NB4 (cell line): ENCODE measurements at regions not wholly inside any gene's neighbourhood (a gene's known extent, or its start where the extent isn't known, plus 50 kb on each side); places are given as distances from the start of the nearest gene placed in this dataset.
"Not testable (repeated sequence)": the region's sequence is repeated elsewhere in the genome, so short reads cannot be mapped to it uniquely, and the experiment has no call there.

Experiments used
- DNase-seq: peaks from one replicate; pipeline ENCODE4 v3.0.0; 2010; ENCODE audit warnings: low read depth
- H3K4me3 ChIP-seq: one replicate; pipeline ENCODE4 v1.5.1; 2011; ENCODE audit warnings: mild to moderate bottlenecking, low read depth, low read length, moderate library complexity
- MYC ChIP-seq: IDR thresholded peaks from 2 replicates; pipeline ENCODE4 v1.6.1; 2011; ENCODE audit warnings: low read depth, low read length
- POLR2A ChIP-seq: IDR thresholded peaks from 2 replicates; pipeline ENCODE4 v1.6.1; 2011; ENCODE audit warnings: mild to moderate bottlenecking; ENCODE audit not compliant: insufficient read length; ENCODE audit errors: extremely low read depth
- TF ChIP-seq, protein P1 (sequence below): IDR thresholded peaks from 2 replicates; pipeline ENCODE4 v1.6.1; 2011; ENCODE audit warnings: low read depth, low read length
- TF ChIP-seq, protein P2 (sequence below): IDR thresholded peaks from one replicate; pipeline ENCODE4 v1.5.1; 2012; ENCODE audit warnings: low read depth, low read length

DNA sequence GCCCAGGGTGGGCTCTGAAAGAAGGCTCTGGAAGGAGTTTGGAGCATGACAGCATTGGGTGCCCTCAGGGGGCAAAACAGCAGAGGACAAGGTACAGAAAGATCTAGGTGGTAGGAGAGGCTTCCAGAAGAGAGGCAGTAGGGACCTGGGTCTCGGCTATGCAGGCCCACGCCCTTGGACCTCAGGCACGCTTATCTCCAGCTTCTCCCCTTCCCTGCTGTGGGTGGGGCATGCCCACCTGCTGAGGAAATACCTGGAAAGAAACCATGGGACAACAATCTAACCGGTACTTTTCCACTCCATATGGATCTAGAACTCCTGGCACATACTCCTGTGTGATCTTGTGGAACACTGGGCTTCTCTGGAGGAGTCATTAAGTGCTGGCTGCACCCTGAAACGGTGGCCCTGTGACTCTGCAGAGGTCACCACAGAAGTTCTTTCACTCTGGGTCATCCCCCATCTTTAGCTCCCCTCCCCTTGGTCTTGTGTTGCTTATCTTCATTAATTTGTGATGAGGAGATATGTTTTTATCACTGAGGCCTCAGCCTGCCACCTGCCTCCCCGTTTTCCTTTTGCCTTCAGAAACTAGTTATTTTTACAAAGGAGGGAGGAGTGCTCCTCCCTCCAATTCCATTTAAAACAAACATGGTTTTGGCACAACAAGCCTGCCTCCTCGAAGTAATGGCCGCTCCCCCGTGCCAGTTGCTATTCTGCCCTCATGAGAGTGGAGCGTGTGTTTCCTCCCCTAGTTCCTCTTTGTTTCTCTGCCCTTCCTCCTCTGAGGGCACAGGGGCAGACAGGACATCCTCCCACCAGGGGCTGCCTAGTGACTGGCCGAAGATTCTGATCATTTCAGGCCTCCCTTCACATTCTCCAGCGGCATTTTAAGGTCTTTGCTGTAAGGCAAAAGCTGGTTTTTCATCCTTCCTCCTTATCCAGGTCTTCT, 78.0 kb upstream of the ATP5PO start:
- peak; percentile 79 for DNase-seq
- TF ChIP-seq, protein P1, sequence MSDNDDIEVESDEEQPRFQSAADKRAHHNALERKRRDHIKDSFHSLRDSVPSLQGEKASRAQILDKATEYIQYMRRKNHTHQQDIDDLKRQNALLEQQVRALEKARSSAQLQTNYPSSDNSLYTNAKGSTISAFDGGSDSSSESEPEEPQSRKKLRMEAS: peak; percentile 52; the same call in 1 of the 2 replicates
- TF ChIP-seq, protein P2, sequence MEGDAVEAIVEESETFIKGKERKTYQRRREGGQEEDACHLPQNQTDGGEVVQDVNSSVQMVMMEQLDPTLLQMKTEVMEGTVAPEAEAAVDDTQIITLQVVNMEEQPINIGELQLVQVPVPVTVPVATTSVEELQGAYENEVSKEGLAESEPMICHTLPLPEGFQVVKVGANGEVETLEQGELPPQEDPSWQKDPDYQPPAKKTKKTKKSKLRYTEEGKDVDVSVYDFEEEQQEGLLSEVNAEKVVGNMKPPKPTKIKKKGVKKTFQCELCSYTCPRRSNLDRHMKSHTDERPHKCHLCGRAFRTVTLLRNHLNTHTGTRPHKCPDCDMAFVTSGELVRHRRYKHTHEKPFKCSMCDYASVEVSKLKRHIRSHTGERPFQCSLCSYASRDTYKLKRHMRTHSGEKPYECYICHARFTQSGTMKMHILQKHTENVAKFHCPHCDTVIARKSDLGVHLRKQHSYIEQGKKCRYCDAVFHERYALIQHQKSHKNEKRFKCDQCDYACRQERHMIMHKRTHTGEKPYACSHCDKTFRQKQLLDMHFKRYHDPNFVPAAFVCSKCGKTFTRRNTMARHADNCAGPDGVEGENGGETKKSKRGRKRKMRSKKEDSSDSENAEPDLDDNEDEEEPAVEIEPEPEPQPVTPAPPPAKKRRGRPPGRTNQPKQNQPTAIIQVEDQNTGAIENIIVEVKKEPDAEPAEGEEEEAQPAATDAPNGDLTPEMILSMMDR: no peak
- H3K4me3 ChIP-seq: no peak overlapping the region

DNA sequence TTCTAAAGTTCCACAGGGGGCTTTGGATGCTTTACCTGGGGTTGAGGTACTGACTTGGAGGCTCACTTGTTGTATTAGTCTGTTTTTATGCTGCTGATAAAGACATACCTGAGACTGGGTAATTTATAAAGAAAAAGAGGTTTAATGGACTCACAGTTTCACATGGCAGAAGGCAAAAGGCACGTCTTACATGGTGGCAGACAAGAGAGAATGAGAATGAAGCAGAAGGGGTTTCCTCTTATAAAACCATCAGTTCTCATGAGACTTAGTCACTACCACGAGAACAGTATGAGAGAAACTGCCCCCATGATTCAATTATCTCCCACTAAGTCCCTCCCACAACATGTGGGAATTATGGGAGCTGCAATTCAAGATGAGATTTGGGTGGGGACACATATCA, 76.8 kb upstream of the ATP5PO start:
- not testable (repeated sequence) for H3K4me3 ChIP-seq, DNase-seq

DNA sequence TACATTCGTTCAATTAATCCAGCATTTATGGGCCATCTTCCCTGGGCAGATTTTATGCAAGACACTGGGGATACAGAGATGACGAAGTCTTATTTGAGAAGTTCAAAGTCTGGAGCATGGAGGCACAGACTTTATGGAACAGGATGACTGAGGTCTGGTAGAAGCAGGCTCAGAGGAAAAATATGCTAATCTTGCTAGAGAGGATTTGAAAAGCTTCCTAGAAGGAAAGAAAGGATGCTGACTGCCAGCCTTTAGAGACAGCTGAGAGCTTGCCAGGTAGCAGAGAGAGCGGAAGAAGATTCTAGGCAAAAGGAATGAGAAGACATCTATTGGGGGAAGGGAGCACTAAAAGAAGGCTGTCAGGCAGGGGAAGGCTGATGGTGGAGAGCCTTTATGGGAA, 75.5 kb upstream of the ATP5PO start:
- no peak for DNase-seq
- TF ChIP-seq, protein P2: no peak
- TF ChIP-seq POLR2A: no peak
- TF ChIP-seq, protein P1: no peak
- TF ChIP-seq MYC: no peak
- H3K4me3 ChIP-seq: no peak overlapping the region

DNA sequence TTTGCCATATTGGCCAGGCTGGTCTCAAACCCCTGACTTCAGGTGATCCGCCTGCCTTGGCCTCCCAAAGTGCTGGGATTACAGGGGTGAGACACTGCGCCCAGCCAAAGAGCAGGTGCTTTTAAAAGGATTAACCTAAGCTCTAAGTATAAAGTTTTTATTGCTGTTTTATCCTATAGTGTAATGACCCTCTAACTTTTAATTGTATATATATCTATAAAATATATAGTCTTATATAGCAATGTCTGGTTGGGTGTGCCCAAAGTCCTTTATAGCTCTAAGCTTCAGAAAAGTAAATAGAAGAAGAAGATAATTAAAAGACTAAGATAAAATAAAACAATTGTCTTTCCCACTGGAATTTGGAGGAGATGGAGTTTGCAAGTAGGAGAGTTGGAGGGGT, 73.8 kb upstream of the ATP5PO start:
- TF ChIP-seq, protein P2: no peak
- TF ChIP-seq, protein P1: no peak
- TF ChIP-seq POLR2A: no peak
- no peak for TF ChIP-seq MYC

DNA sequence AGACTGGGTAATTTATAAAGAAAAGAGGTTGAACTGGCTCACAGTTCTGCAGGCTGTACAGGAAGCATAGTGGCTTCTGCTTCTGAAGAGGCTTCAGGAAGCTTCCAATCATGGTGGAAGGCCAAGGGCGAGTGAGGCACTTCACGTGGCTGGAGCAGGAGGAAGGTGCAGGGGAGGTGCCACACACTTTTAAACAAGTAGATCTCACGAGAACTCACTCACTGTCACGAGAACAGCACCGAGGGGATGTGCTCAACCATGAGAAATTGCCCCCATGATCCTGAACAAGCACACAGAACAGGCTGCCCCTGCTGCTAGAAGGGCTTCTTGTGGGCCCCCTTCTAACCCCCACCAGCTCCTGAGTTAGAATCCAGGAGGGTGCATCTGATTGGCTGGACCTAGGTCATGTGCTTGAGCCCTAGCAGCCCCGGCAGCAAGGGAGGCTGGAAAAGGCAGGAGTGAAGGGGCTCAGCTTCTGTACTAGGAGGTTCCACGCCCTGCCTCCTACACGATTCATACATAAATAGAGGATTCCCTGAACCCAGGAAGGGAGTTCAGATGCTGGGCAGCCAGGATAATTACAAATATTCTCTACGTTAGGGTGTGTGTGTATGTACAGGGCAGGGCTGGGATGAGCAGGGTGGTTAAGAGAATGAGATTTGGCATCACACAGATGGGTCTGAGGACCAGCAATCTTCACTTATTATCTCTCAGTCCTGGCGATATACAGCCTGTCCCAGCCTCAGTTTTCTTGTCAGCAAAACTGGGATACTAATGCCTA, 72.8 kb upstream of the ATP5PO start:
- no peak for DNase-seq
- TF ChIP-seq, protein P2: no peak
- TF ChIP-seq POLR2A (no peak), MYC (no peak)
- TF ChIP-seq, protein P1: no peak
- H3K4me3 ChIP-seq: no peak overlapping the region

More for the DNA sequence above, 73.8 kb upstream of the ATP5PO start:
- no peak overlapping the region for H3K4me3 ChIP-seq
- no peak for DNase-seq

DNA sequence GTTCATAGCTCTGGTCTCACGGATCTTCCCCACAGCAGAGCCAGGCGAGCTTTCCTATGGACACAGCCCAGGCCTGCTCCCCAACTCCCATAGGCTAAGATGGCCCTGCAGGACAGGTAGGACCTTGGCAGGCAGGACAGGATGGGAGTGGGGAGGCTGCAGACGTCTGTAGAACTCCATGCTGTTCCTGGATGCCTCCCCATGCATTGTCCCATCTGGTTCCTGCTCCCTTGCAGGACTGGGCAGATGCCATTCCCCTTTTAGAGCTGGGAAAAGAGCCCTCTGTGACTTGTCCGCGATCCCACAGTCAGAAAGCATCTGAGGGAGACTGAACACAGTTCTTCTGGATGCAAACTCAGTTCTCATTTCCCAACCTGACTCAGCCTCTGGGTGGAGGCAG, 71.9 kb upstream of the ATP5PO start:
- TF ChIP-seq, protein P2: no peak
- TF ChIP-seq POLR2A (no peak), MYC (no peak)
- TF ChIP-seq, protein P1: no peak
- DNase-seq: no peak

More for the DNA sequence above, 71.9 kb upstream of the ATP5PO start:
- H3K4me3 ChIP-seq: no peak overlapping the region
